ENCODE measurements at regions not wholly inside any gene's neighbourhood (a gene's known extent, or its start where the extent isn't known, plus 50 kb on each side); places are given as distances from the start of the nearest gene placed in this dataset.

DNA sequence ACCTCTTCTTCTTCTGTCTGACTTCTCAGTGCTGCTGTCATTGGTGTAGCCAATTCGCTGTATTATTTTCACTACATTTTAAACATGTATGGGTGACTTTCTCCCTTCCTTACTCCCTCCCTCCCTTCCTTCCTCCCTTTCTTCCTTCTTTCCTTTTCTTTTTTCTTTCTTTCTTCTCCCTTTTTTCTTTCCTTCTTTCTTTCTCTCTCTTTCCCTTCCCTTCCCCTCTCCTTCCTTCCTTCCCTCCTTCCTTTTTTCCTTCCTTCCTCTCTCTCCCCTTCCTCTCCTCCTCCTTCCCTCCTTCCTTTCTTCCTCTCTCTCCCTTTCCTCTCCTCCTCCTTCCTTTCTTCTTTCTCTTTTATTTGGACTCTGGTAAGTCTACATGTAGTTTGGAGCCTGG is 240.8 kb downstream of the GATA3 start:
- no peak overlapping the region for H3K9ac ChIP-seq
- H3K4me3 ChIP-seq: no peak overlapping the region
- H3K27me3 ChIP-seq: no peaks in the 10 kb centered on the region
- peaks cover 0 to 10% (median 0%) of the 10 kb centered on the region in 11 experiments; a peak in 4 of 22 replicates for H3K9me3 ChIP-seq (replicated peaks in 1 of 11)
- no peaks in the 10 kb centered on the region for H3K36me3 ChIP-seq
- TF ChIP-seq Cebpa-rat (IDR thresholded peaks at IDR 0.05): no peak
- no peak overlapping the region for H3K4me2 ChIP-seq
- no peaks in the 10 kb centered on the region for H4K20me1 ChIP-seq
- H3K4me1 ChIP-seq: no peaks in the 10 kb centered on the region
- H3K27ac ChIP-seq: no peak overlapping the region

DNA sequence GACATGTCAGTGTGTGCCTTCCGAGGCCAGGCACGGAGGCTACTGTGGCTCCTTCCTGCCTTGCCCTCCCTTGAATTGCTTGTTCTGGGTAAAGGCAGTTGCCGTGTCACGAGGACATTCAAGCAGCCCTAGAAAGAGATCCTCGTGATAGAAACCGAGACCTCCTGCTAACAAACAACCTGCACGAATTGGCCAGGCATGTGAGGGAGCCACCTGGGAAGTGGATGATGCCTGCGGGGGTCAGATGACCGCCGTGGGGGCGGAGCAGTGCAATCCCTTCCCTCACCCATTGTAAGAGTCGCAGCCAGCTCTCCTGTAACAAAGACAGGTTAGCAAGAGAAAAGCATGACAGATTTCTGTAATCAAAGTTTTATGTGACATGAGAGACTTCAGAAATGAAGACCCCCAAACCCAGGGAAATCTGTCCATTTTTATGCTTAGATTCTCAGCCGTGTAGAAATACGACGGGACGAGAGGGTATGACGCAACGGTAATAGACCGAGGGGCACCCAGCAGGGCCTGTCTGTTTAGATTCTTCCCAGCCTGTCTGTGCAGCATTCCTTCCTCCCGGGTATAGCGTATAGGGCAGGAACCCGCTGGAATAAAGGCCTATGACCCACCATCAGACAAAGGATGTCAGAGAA is 241.7 kb downstream of the GATA3 start:
- H3K27me3 ChIP-seq: no peaks in the 10 kb centered on the region
- no peaks in the 10 kb centered on the region for H4K20me1 ChIP-seq
- H3K9me3 ChIP-seq (replicated peaks in 1 of 11): peaks cover 0 to 10% (median 0%) of the 10 kb centered on the region in 11 experiments; a peak in 4 of 22 replicates

DNA sequence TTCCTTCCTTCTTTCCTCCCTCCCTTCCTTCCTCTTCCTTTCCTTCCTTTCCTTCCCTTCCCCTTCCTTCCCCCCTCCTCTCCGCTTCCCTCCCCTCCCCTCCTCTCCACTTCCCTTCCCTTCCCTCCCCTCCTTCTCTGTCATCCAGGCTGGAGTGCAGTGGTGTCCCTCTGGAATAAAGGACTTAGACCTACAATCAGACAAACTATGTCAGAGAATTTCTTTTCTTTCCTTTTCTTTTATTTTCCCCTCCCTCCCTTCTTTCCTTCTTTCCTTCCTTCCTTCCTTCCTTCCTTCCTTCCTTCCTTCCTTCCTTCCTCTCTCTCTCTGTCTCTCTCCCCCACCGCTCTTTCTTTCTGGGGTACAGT is 242.2 kb downstream of the GATA3 start:
- TF ChIP-seq Cebpa-rat (IDR thresholded peaks at IDR 0.05): no peak

More for the DNA sequence above, 241.7 kb downstream of the GATA3 start:
- Histone ChIP-seq H3K36me3 (no peaks in the 10 kb centered on the region), H3K4me2 (no peak overlapping the region), H3K9ac (no peak overlapping the region), H3K27ac (no peak overlapping the region), H3K4me1 (peaks cover 0 to 6% (median 2%) of the 10 kb centered on the region in 10 experiments; a peak in 6 of 20 replicates), H3K4me3 (no peak overlapping the region)
- TF ChIP-seq Cebpa-rat (IDR thresholded peaks at IDR 0.05): no peak

DNA sequence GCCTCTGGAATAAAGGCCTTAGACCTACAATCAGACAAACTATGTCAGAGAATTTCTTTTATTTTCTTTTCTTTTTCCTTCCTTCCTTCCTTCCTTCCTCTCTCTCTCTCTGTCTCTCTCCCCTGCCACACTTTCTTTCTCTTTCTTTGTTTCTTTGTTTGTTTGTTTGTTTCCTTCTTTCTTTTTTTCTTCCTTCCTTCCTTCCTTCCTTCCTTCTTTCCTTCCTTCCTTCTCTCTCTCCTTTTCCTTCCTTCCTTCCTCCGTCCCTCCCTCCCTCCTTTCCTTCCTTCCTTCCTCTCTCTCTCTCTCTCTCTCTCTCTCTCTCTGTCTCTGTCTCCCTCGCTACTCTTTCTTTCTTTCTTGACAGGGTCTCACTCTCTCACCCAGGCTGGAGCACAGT is 242.6 kb downstream of the GATA3 start:
- Histone ChIP-seq H3K27me3 (no peaks in the 10 kb centered on the region), H3K9me3 (replicated peaks in 1 of 11) (peaks cover 0 to 10% (median 0%) of the 10 kb centered on the region in 11 experiments; a peak in 4 of 22 replicates), H3K27ac (no peak overlapping the region), H4K20me1 (no peaks in the 10 kb centered on the region), H3K4me3 (no peak overlapping the region), H3K9ac (no peak overlapping the region), H3K36me3 (no peaks in the 10 kb centered on the region), H3K4me2 (no peak overlapping the region), H3K4me1 (peaks cover 0 to 13% (median 2%) of the 10 kb centered on the region in 10 experiments; a peak in 6 of 20 replicates)
- no peak for TF ChIP-seq Cebpa-rat (IDR thresholded peaks at IDR 0.05)

More for the DNA sequence above, 242.2 kb downstream of the GATA3 start:
- Histone ChIP-seq H3K36me3 (no peaks in the 10 kb centered on the region), H3K27me3 (no peaks in the 10 kb centered on the region), H3K4me2 (no peak overlapping the region), H3K4me3 (no peak overlapping the region), H3K9ac (no peak overlapping the region), H3K27ac (no peak overlapping the region), H3K4me1 (peaks cover 0 to 11% (median 2%) of the 10 kb centered on the region in 10 experiments; a peak in 6 of 20 replicates), H4K20me1 (no peaks in the 10 kb centered on the region), H3K9me3 (replicated peaks in 1 of 11) (peaks cover 0 to 10% (median 0%) of the 10 kb centered on the region in 11 experiments; a peak in 4 of 22 replicates)

DNA sequence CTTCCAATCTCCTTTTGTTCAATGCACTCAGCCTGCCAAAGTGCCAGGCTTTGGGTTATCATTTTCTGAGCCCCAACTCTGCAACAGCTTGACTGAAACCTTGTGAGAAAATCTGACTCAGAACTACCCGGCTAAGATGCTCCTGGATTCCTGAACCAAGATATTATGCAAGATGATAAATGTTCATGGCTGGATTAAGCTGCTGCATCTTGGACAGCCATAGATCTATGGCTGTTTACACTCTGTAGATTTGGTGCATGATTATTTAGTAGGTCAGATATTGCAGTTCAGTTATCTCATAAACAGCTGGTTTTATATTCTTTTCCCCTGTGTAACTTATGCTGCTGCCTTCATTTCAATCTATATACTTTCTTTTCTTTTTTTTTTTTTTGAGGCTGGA is 243.5 kb downstream of the GATA3 start:
- Histone ChIP-seq H3K36me3 (no peaks in the 10 kb centered on the region), H3K4me2 (no peak overlapping the region), H3K27me3 (no peaks in the 10 kb centered on the region), H3K9me3 (replicated peaks in 1 of 11) (peaks cover 0 to 10% (median 0%) of the 10 kb centered on the region in 11 experiments; a peak in 4 of 22 replicates), H4K20me1 (no peaks in the 10 kb centered on the region), H3K27ac (no peak overlapping the region), H3K4me3 (no peak overlapping the region), H3K4me1 (peaks cover 0 to 13% (median 2%) of the 10 kb centered on the region in 10 experiments; a peak in 6 of 20 replicates), H3K9ac (no peak overlapping the region)
- no peak for TF ChIP-seq Cebpa-rat (IDR thresholded peaks at IDR 0.05)

DNA sequence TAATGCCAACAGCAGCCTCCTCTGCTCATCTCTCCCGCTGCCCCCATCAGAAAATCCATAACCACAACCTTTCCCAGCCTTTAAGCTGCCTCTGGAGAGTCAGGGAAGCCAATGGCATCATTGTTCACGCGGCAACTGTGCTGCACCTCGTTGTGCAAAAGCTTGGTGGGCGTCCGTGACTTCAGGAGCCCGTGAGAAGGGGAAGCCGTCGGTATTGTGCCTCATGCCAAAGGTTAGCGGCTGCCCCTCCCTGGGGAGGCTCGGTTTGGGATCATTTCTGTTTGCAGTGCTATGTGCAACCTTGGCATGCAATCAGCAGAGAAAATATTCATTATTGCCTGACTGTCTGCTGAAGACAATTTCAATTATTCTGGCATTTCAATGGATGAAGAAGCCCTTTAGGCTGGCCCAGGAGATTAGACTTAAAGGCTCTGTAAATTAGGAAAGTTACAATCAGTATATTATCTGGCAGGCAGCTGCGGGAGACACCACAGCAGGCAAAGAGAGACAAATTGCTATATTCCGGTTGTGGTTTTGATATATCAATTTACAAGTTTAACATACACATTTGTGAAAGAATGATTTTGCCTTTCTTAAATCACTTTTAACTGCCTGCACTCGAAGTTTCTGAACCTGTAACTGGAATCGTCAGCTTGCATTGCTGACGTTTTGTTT is 244.5 kb downstream of the GATA3 start:
- Histone ChIP-seq H3K27ac (no peak overlapping the region), H3K9ac (no peak overlapping the region), H3K9me3 (replicated peaks in 1 of 11) (peaks cover 0 to 10% (median 0%) of the 10 kb centered on the region in 11 experiments; a peak in 4 of 22 replicates), H3K4me3 (no peak overlapping the region), H3K36me3 (no peaks in the 10 kb centered on the region), H3K27me3 (no peaks in the 10 kb centered on the region), H3K4me2 (no peak overlapping the region), H3K4me1 (peaks cover 0 to 13% (median 2%) of the 10 kb centered on the region in 10 experiments; a peak in 6 of 20 replicates), H4K20me1 (no peaks in the 10 kb centered on the region)
- no peak for TF ChIP-seq Cebpa-rat (IDR thresholded peaks at IDR 0.05)

DNA sequence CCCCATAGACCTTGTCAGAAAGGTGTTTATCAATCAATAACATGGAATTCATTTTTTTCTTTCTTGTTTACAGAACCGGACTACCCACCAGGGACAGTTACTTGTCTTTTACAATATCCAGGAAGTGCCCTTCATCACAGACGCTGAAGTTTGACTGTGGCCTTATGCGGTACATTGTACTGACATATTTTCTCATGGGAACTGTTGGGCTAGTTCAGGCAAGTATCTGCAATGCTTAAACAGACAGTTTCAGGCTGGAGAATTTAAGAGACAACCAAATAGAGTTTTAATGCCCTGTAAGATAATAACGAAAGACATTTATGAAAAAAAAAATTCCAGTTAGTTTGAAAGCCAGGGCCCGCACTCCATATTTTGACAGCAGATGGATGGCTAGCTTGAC is 246.4 kb downstream of the GATA3 start:
- Histone ChIP-seq H3K4me1 (peaks cover 0 to 13% (median 2%) of the 10 kb centered on the region in 10 experiments; a peak in 6 of 20 replicates), H3K36me3 (no peaks in the 10 kb centered on the region), H3K4me3 (no peak overlapping the region), H4K20me1 (no peaks in the 10 kb centered on the region), H3K9me3 (replicated peaks in 1 of 11) (peaks cover 0 to 6% (median 0%) of the 10 kb centered on the region in 11 experiments; a peak in 4 of 22 replicates), H3K27me3 (no peaks in the 10 kb centered on the region), H3K9ac (no peak overlapping the region), H3K27ac (no peak overlapping the region), H3K4me2 (peak overlapping the region in 4 of 11 experiments; percentile 13 to 37 (median 26); a peak in 5 of 22 replicates)
- no peak for TF ChIP-seq Cebpa-rat (IDR thresholded peaks at IDR 0.05)

DNA sequence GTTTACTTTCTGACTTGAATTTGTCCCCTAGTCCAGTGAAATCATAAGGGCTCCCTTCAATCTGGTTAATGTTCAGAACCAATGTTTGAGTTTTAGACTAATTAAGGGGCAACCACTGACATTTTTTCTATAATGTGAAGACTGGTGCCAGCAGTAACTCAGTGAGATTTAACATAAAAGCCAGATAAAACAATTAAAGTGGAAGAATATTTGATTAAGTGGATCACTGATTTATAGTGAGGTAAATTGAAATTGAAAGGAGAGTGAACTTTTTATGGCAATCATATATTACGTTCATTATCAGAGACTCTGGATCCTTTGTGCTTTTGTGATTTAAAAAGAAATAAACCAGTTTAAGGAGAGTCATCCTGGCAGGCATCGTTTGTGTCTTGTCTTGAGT is 246.8 kb downstream of the GATA3 start:
- Histone ChIP-seq H3K27ac (no peak overlapping the region), H3K27me3 (no peaks in the 10 kb centered on the region), H4K20me1 (no peaks in the 10 kb centered on the region), H3K9me3 (replicated peaks in 1 of 11) (peaks cover 0 to 2% (median 0%) of the 10 kb centered on the region in 11 experiments; a peak in 4 of 22 replicates), H3K4me3 (no peak overlapping the region), H3K9ac (no peak overlapping the region), H3K4me2 (peak overlapping the region in 4 of 11 experiments; percentile 13 to 37 (median 26); a peak in 5 of 22 replicates), H3K36me3 (no peaks in the 10 kb centered on the region), H3K4me1 (peaks cover 0 to 13% (median 2%) of the 10 kb centered on the region in 10 experiments; a peak in 6 of 20 replicates)
- TF ChIP-seq Cebpa-rat (IDR thresholded peaks at IDR 0.05): no peak

DNA sequence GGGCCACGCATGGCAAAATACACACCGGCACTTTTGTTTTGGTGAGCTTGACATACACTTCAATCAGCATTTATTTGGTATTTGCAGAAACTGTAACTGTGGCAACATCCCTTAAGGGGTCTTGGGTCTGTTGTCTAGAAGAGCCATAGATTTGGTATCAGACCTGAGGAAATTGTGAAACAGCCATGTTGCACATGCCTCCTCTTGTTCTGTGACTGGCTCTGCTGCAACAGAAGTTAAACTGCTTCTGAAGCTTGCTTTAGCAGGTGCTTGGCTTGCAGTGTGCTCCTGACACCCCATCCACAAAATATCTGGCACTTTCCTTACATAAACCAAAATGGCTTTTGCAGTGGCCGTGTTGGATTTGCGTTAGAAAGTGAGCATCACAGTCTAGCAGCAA is 247.3 kb downstream of the GATA3 start:
- Histone ChIP-seq H3K27ac (no peak overlapping the region), H3K36me3 (no peaks in the 10 kb centered on the region), H3K4me2 (no peak overlapping the region), H4K20me1 (no peaks in the 10 kb centered on the region), H3K9ac (no peak overlapping the region), H3K4me1 (peaks cover 0 to 13% (median 2%) of the 10 kb centered on the region in 10 experiments; a peak in 6 of 20 replicates), H3K9me3 (replicated peaks in 1 of 11) (no peaks in the 10 kb centered on the region), H3K4me3 (no peak overlapping the region), H3K27me3 (no peaks in the 10 kb centered on the region)
- no peak for TF ChIP-seq Cebpa-rat (IDR thresholded peaks at IDR 0.05)
